Endothelial cell of umbilical vein (primary cell): ENCODE measurements at regions not wholly inside any gene's neighbourhood (a gene's known extent, or its start where the extent isn't known, plus 50 kb on each side); places are given as distances from the start of the nearest gene placed in this dataset.

ENCODE experiments used
- BruUV-seq: library from RNA; stranded (reverse); fragments of 400-500 nt; replicated peaks from 2 replicates; lab custom pipeline; 2021; lab: Mats Ljungman, UMichigan
- CTCF ChIA-PET: fragments of 300-600, 350-600 bp; sonication (Branson Sonifier 250); formaldehyde crosslinking; loops from one replicate; lab custom pipeline; 2021; ENCODE audit warnings: antibody characterized with exemption, inconsistent platforms; lab: Charles Lee
- POLR2A ChIA-PET: fragments of 300-600, 350-600 bp; sonication (Branson Sonifier 250); formaldehyde crosslinking; loops from one replicate; lab custom pipeline; 2021; ENCODE audit warnings: antibody characterized with exemption, inconsistent platforms; lab: Charles Lee
- DNase-seq: peaks from one replicate; pipeline ENCODE4 v3.0.0-alpha.2; 2011; ENCODE audit warnings: low read depth, low spot score
- FAIRE-seq: peaks from 2 replicates; lab custom pipeline; 2011; peaks lifted over from hg19 to GRCh38; lab: Jason Lieb, UNC
- H2AFZ ChIP-seq: 2 replicates; pipeline ENCODE4 v1.6.0; 2012; ENCODE audit warnings: low read depth, low read length, control low read depth, inconsistent platforms
- H3K27ac ChIP-seq: 2 replicates; pipeline ENCODE4 v1.5.1; 2011; ENCODE audit warnings: low read depth, mild to moderate bottlenecking, control low read depth, low read length, moderate library complexity; ENCODE audit not compliant: insufficient read depth
- H3K27me3 ChIP-seq, 2 experiments: 2 replicates each; pipeline versions ENCODE4 v1.6.0 to v1.6.1; 2011; ENCODE audit warnings: low read length in 2 of 2, mixed read lengths in 1 of 2; ENCODE audit not compliant: control insufficient read depth in 2 of 2, insufficient read depth in 2 of 2
- H3K36me3 ChIP-seq, 2 experiments: 2 replicates in 1 of 2; 3 replicates in 1 of 2; pipeline ENCODE4 v1.5.1; 2011; ENCODE audit warnings: low read length in 2 of 2, mild to moderate bottlenecking in 1 of 2, moderate library complexity in 1 of 2; ENCODE audit not compliant: control insufficient read depth in 2 of 2, insufficient read depth in 2 of 2; ENCODE audit errors: extremely low read depth in 1 of 2
- H3K4me1 ChIP-seq: 3 replicates; pipeline ENCODE4 v1.5.1; 2011; ENCODE audit warnings: mild to moderate bottlenecking, low read length; ENCODE audit not compliant: control insufficient read depth, insufficient read depth; ENCODE audit errors: extremely low read depth
- H3K4me2 ChIP-seq: 2 replicates; pipeline ENCODE4 v1.6.1; 2011; ENCODE audit warnings: low read length, control low read depth, mixed read lengths; ENCODE audit not compliant: insufficient read depth
- H3K4me3 ChIP-seq, 3 experiments: fragments of 200-600 bp in 1 of 3; sonication (generic), shearing (Covaris generic) in 1 of 3; replicated peaks in 1 of 3; 2 replicates each; pipeline ENCODE4 v1.5.1; 2011 to 2016; ENCODE audit warnings: control low read depth in 3 of 3, low read length in 3 of 3, mild to moderate bottlenecking in 2 of 3, inconsistent platforms in 1 of 3, low read depth in 1 of 3, moderate library complexity in 1 of 3; ENCODE audit not compliant: insufficient read depth in 1 of 3
- H3K79me2 ChIP-seq: 2 replicates; pipeline ENCODE4 v1.6.0; 2012; ENCODE audit warnings: low read length, inconsistent platforms; ENCODE audit not compliant: control insufficient read depth, insufficient read depth
- H3K9ac ChIP-seq: replicated peaks from 2 replicates; pipeline ENCODE3; 2011; ENCODE audit warnings: low read length, control low read depth; ENCODE audit not compliant: insufficient read depth; ENCODE audit errors: extremely low read depth
- H3K9me1 ChIP-seq: replicated peaks from 3 replicates; pipeline ENCODE4 v1.6.0; 2011; ENCODE audit warnings: mild to moderate bottlenecking, low read length; ENCODE audit not compliant: control insufficient read depth, insufficient read depth; ENCODE audit errors: extremely low read depth
- H3K9me3 ChIP-seq: replicated peaks from 2 replicates; pipeline ENCODE4 v1.5.1; 2012; ENCODE audit warnings: low read length, inconsistent platforms; ENCODE audit not compliant: control insufficient read depth, insufficient read depth
- H4K20me1 ChIP-seq: replicated peaks from 2 replicates; pipeline ENCODE3; 2011; ENCODE audit warnings: mild to moderate bottlenecking, low read length; ENCODE audit not compliant: control insufficient read depth, insufficient read depth; ENCODE audit errors: extremely low read depth
- EZH2 ChIP-seq: IDR thresholded peaks from 2 replicates; pipeline ENCODE4 v1.6.1; 2012; ENCODE audit warnings: borderline replicate concordance, low read depth, mild to moderate bottlenecking, moderate library complexity, low read length, inconsistent platforms; ENCODE audit not compliant: severe bottlenecking
- FOS ChIP-seq: IDR thresholded peaks from 2 replicates; pipeline ENCODE4 v1.6.1; 2011; ENCODE audit warnings: mild to moderate bottlenecking, low read length, moderate library complexity, borderline replicate concordance; ENCODE audit not compliant: insufficient read depth
- JUN ChIP-seq: IDR thresholded peaks from 2 replicates; pipeline ENCODE4 v1.6.1; 2011; ENCODE audit warnings: borderline replicate concordance, low read depth; ENCODE audit not compliant: insufficient read length, insufficient read depth
- MYC ChIP-seq: IDR thresholded peaks from one replicate; pipeline ENCODE4 v1.6.1; 2011; ENCODE audit warnings: mild to moderate bottlenecking, low read depth, low read length
- POLR2AphosphoS5 ChIP-seq: IDR thresholded peaks from 2 replicates; pipeline ENCODE4 v1.6.1; 2012; ENCODE audit warnings: low read depth, mild to moderate bottlenecking, control low read depth, low read length, moderate library complexity; ENCODE audit not compliant: insufficient read depth
- dilution Hi-C: fragments of 300-500 bp; cut with MboI; formaldehyde crosslinking; loops from one replicate; pipeline ENCODE4 v1.15.0; 2019; ENCODE audit warnings: low sequenced_read_pairs; ENCODE audit not compliant: extremely low pct_ligation_motif_present
- intact Hi-C: fragments of 100-400 bp; cut with micrococcal nuclease; formaldehyde crosslinking; loops from one replicate; pipeline ENCODE4 v1.10.0; 2022
- TF ChIP-seq, protein P1 (sequence below), 2 donors: IDR thresholded peaks; 1 replicate in 1 of 2; 2 replicates in 1 of 2; pipeline ENCODE4 v1.5.1; 2011; ENCODE audit warnings: low read length in 2 of 2, mild to moderate bottlenecking in 2 of 2, moderate library complexity in 2 of 2, control low read depth in 1 of 2, inconsistent platforms in 1 of 2, low read depth in 1 of 2; ENCODE audit not compliant: insufficient read depth in 1 of 2; ENCODE audit errors: extremely low read depth in 1 of 2

DNA sequence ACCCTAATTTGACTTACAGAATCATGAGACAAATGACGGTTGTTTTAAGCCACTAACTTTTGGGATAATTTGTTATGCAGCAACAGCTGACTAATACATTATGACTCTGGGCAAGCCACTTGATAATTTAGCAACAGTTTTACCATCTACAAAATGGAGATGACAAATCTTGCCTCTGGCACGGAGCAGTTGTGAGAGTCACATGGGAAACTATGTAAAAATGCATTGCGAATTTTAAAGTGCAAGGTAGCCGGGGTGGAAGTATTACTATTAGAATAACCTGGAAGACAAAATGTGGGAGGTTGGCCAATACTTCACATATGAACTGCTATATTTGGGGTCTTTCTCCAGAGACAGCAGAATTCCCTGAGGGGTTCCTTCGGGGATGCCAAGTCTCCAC lies 328.7 kb downstream of the CTTN start:
- no peak overlapping the region for H3K4me2 ChIP-seq
- no peak overlapping the region for H3K4me3 ChIP-seq
- no peaks in the 10 kb centered on the region for H3K4me1 ChIP-seq
- FAIRE-seq: no peak
- H3K79me2 ChIP-seq: no peaks in the 10 kb centered on the region
- CTCF ChIA-PET: no interaction called here
- TF ChIP-seq JUN (no peak), MYC (no peak), FOS (no peak), POLR2AphosphoS5 (no peak), EZH2 (no peak)
- TF ChIP-seq, protein P1, sequence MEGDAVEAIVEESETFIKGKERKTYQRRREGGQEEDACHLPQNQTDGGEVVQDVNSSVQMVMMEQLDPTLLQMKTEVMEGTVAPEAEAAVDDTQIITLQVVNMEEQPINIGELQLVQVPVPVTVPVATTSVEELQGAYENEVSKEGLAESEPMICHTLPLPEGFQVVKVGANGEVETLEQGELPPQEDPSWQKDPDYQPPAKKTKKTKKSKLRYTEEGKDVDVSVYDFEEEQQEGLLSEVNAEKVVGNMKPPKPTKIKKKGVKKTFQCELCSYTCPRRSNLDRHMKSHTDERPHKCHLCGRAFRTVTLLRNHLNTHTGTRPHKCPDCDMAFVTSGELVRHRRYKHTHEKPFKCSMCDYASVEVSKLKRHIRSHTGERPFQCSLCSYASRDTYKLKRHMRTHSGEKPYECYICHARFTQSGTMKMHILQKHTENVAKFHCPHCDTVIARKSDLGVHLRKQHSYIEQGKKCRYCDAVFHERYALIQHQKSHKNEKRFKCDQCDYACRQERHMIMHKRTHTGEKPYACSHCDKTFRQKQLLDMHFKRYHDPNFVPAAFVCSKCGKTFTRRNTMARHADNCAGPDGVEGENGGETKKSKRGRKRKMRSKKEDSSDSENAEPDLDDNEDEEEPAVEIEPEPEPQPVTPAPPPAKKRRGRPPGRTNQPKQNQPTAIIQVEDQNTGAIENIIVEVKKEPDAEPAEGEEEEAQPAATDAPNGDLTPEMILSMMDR (IDR thresholded peaks at IDR 0.05; ENCODE audit: extremely low read depth in 1 of 2, insufficient read depth in 1 of 2, low read depth in 1 of 2, low read length in 2 of 2): no peak
- dilution Hi-C loops: no loop called here
- no peak for DNase-seq
- no peaks in the 10 kb centered on the region for H3K9me3 ChIP-seq
- no TSS peak for BruUV-seq
- intact Hi-C loops: no loop called here
- H3K27me3 ChIP-seq: no peaks in the 10 kb centered on the region
- H3K36me3 ChIP-seq: no peaks in the 10 kb centered on the region
- H2AFZ ChIP-seq: no peak overlapping the region
- no peak overlapping the region for H3K27ac ChIP-seq
- no peak overlapping the region for H3K9ac ChIP-seq
- POLR2A ChIA-PET: no interaction called here
- H3K9me1 ChIP-seq: no peaks in the 10 kb centered on the region
- no peaks in the 10 kb centered on the region for H4K20me1 ChIP-seq
